Neural cell (in vitro differentiated cells): ENCODE measurements at regions not wholly inside any gene's neighbourhood (a gene's known extent, or its start where the extent isn't known, plus 50 kb on each side); places are given as distances from the start of the nearest gene placed in this dataset.
A peak's percentile ranks its signal among the peaks of the same experiment; 100 is the strongest.

ENCODE experiments used
- H2AFZ ChIP-seq: fragments of 200-600, 300-800 bp; sonication (generic), shearing (Covaris generic); 2 replicates; pipeline ENCODE4 v1.6.0; 2014; ENCODE audit warnings: low read depth, mild to moderate bottlenecking, antibody characterized with exemption, low read length, moderate library complexity
- H3F3A ChIP-seq: fragments of 200-600 bp; shearing (Covaris generic); 2 replicates; pipeline ENCODE4 v1.6.1; 2016; ENCODE audit warnings: mild to moderate bottlenecking, moderate library complexity, mixed read lengths, antibody characterized with exemption, low read length; ENCODE audit not compliant: insufficient read depth, poor library complexity, severe bottlenecking
- H3K27ac ChIP-seq: fragments of 200-600, 300-800 bp; sonication (generic), shearing (Covaris generic); 2 replicates; pipeline ENCODE4 v1.5.1; 2014; ENCODE audit warnings: mild to moderate bottlenecking, low read length, moderate library complexity
- H3K27me3 ChIP-seq: fragments of 300-800, 200-600 bp; sonication (generic), shearing (Covaris generic); 2 replicates; pipeline ENCODE4 v1.6.0; 2014; ENCODE audit warnings: mild to moderate bottlenecking, low read depth, low read length, moderate library complexity; ENCODE audit not compliant: insufficient read depth
- H3K36me3 ChIP-seq: fragments of 300-800, 200-600 bp; sonication (generic), shearing (Covaris generic); 2 replicates; pipeline ENCODE4 v1.5.1; 2014; ENCODE audit warnings: mild to moderate bottlenecking, antibody characterized with exemption, low read length, moderate library complexity; ENCODE audit not compliant: insufficient read depth
- H3K4me2 ChIP-seq: fragments of 300-800, 200-600 bp; sonication (generic), shearing (Covaris generic); 2 replicates; pipeline ENCODE4 v1.6.0; 2014; ENCODE audit warnings: mild to moderate bottlenecking, low read length
- H3K4me3 ChIP-seq: fragments of 300-800, 200-600 bp; sonication (generic), shearing (Covaris generic); 2 replicates; pipeline ENCODE4 v1.5.1; 2014; ENCODE audit warnings: mild to moderate bottlenecking, low read length, moderate library complexity
- H3K79me2 ChIP-seq: fragments of 200-600 bp; shearing (Covaris generic); replicated peaks from 2 replicates; pipeline ENCODE4 v1.6.0; 2014; ENCODE audit warnings: mild to moderate bottlenecking, low read length, moderate library complexity; ENCODE audit not compliant: insufficient read depth
- H3K9ac ChIP-seq: fragments of 300-800, 200-600 bp; sonication (generic), shearing (Covaris generic); 2 replicates; pipeline ENCODE4 v1.6.1; 2016; ENCODE audit warnings: mild to moderate bottlenecking, low read length, mixed read lengths
- H3K9me2 ChIP-seq: fragments of 200-600 bp; shearing (Covaris generic); 2 replicates; pipeline ENCODE4 v1.6.1; 2016; ENCODE audit warnings: mild to moderate bottlenecking, low read length, mixed read lengths; ENCODE audit not compliant: insufficient read depth
- H3K9me3 ChIP-seq: fragments of 200-600, 300-800 bp; sonication (generic), shearing (Covaris generic); 2 replicates; pipeline ENCODE4 v1.6.1; 2016; ENCODE audit warnings: mild to moderate bottlenecking, mixed run types, low read length, moderate library complexity, mixed read lengths
- H4K20me1 ChIP-seq: fragments of 200-600 bp; shearing (Covaris generic); 2 replicates; pipeline ENCODE4 v1.6.1; 2016; ENCODE audit warnings: mild to moderate bottlenecking, mixed run types; ENCODE audit not compliant: insufficient read depth
- CTCF ChIP-seq: fragments of 450-650 bp; IDR thresholded peaks from 2 replicates; pipeline ENCODE4 v1.5.1; 2014; ENCODE audit warnings: antibody characterized with exemption, mild to moderate bottlenecking, moderate library complexity; ENCODE audit not compliant: poor library complexity, severe bottlenecking
- EP300 ChIP-seq: fragments of 450-650 bp; conservative IDR thresholded peaks from 2 replicates; pipeline ENCODE4 v1.6.1; 2014; ENCODE audit warnings: antibody characterized with exemption, mild to moderate bottlenecking, moderate library complexity; ENCODE audit not compliant: poor library complexity, severe bottlenecking
- MXI1 ChIP-seq: fragments of 450-650 bp; conservative IDR thresholded peaks from 2 replicates; pipeline ENCODE4 v1.6.1; 2014; ENCODE audit warnings: antibody characterized with exemption, mild to moderate bottlenecking; ENCODE audit not compliant: poor library complexity, severe bottlenecking
- POLR2AphosphoS5 ChIP-seq: IDR thresholded peaks from 2 replicates; pipeline ENCODE4 v1.6.1; 2012
- REST ChIP-seq: IDR thresholded peaks from 2 replicates; pipeline ENCODE4 v1.6.1; 2012; ENCODE audit warnings: borderline replicate concordance
- SMC3 ChIP-seq: fragments of 450-650 bp; conservative IDR thresholded peaks from 2 replicates; pipeline ENCODE4 v1.6.1; 2014; ENCODE audit warnings: antibody characterized with exemption, mild to moderate bottlenecking, moderate library complexity; ENCODE audit not compliant: poor library complexity
- TAF1 ChIP-seq: IDR thresholded peaks from 2 replicates; pipeline ENCODE4 v1.6.1; 2012; ENCODE audit warnings: low read depth

- no peak for TF ChIP-seq MXI1
- Histone ChIP-seq H3K9ac (no peak overlapping the region), H3K79me2 (no peaks in the 10 kb centered on the region), H3K4me2 (no peak overlapping the region), H3K4me3 (no peak overlapping the region), H2AFZ (no peak overlapping the region), H3K36me3 (no peaks in the 10 kb centered on the region), H3K27me3 (no peaks in the 10 kb centered on the region), H4K20me1 (no peaks in the 10 kb centered on the region), H3K27ac (no peak overlapping the region), H3F3A (no peaks in the 10 kb centered on the region), H3K9me3 (no peaks in the 10 kb centered on the region), H3K9me2 (no peaks in the 10 kb centered on the region)
Observed at GRCh38 chr3:81326245-81326644, 435.2 kb downstream of the GBE1 start.

- no peak overlapping the region for H3K27ac ChIP-seq
- H3F3A ChIP-seq: no peaks in the 10 kb centered on the region
- H3K27me3 ChIP-seq: no peaks in the 10 kb centered on the region
- H3K36me3 ChIP-seq: no peaks in the 10 kb centered on the region
- TF ChIP-seq CTCF: no peak
- TF ChIP-seq SMC3: no peak
- no peak overlapping the region for H3K4me2 ChIP-seq
- H3K9ac ChIP-seq: no peak overlapping the region
- H3K4me3 ChIP-seq: no peak overlapping the region
- H2AFZ ChIP-seq: no peak overlapping the region
- H3K9me3 ChIP-seq: no peaks in the 10 kb centered on the region
- H3K79me2 ChIP-seq: no peaks in the 10 kb centered on the region
- H4K20me1 ChIP-seq: no peaks in the 10 kb centered on the region
- no peaks in the 10 kb centered on the region for H3K9me2 ChIP-seq
Observed at GRCh38 chr3:81320862-81321261, 440.6 kb downstream of the GBE1 start.

- Histone ChIP-seq H3K36me3 (no peaks in the 10 kb centered on the region), H4K20me1 (no peaks in the 10 kb centered on the region), H2AFZ (no peak overlapping the region), H3K4me2 (no peak overlapping the region), H3K9ac (no peak overlapping the region), H3K27ac (no peak overlapping the region), H3K4me3 (no peak overlapping the region), H3K79me2 (no peaks in the 10 kb centered on the region), H3K9me3 (no peaks in the 10 kb centered on the region), H3F3A (peaks cover 4% of the 10 kb centered on the region), H3K9me2 (no peaks in the 10 kb centered on the region), H3K27me3 (no peaks in the 10 kb centered on the region)
- TF ChIP-seq POLR2AphosphoS5 (peak; percentile 94), EP300 (peak; percentile 93), REST (peak; percentile 89), TAF1 (no peak)
Observed at GRCh38 chr3:81315030-81315429, 446.4 kb downstream of the GBE1 start.
